NB4 (cell line): ENCODE measurements at regions not wholly inside any gene's neighbourhood (a gene's known extent, or its start where the extent isn't known, plus 50 kb on each side); places are given as distances from the start of the nearest gene placed in this dataset.

Experiments
- CTCF ChIP-seq: IDR thresholded peaks from one replicate; pipeline ENCODE4 v1.5.1; 2012; ENCODE audit warnings: low read depth, low read length
- POLR2A ChIP-seq: IDR thresholded peaks from 2 replicates; pipeline ENCODE4 v1.6.1; 2011; ENCODE audit warnings: mild to moderate bottlenecking; ENCODE audit not compliant: insufficient read length; ENCODE audit errors: extremely low read depth

- TF ChIP-seq CTCF (no peak), POLR2A (no peak)
Observed at GRCh38 chr7:115522174-115522573, 508.4 kb downstream of the TFEC start.
